ENCODE measurements at regions not wholly inside any gene's neighbourhood (a gene's known extent, or its start where the extent isn't known, plus 50 kb on each side); places are given as distances from the start of the nearest gene placed in this dataset.

DNA sequence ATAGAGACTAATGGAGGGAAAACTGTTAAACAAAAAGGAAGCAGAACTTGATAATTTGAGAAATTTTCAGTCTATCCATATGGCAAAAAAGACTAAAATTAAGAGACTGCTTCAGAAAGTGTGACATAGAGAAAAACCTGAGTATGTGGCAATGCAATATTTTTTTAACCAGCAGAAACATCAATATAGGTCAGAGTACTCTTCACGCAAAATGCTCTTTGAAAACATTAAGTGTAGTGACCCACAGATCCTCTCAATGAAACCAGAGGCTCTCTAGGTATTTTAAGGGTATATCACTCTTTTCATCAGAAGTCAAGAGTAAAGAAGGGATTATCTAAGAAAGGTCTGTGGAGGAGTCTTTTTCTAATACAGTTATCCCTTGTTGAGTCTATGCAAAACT lies 1394.8 kb downstream of the DSC3 start:
- TF ChIP-seq, protein P1, sequence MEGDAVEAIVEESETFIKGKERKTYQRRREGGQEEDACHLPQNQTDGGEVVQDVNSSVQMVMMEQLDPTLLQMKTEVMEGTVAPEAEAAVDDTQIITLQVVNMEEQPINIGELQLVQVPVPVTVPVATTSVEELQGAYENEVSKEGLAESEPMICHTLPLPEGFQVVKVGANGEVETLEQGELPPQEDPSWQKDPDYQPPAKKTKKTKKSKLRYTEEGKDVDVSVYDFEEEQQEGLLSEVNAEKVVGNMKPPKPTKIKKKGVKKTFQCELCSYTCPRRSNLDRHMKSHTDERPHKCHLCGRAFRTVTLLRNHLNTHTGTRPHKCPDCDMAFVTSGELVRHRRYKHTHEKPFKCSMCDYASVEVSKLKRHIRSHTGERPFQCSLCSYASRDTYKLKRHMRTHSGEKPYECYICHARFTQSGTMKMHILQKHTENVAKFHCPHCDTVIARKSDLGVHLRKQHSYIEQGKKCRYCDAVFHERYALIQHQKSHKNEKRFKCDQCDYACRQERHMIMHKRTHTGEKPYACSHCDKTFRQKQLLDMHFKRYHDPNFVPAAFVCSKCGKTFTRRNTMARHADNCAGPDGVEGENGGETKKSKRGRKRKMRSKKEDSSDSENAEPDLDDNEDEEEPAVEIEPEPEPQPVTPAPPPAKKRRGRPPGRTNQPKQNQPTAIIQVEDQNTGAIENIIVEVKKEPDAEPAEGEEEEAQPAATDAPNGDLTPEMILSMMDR (IDR thresholded peaks at IDR 0.05): no peak
- no peak for TF ChIP-seq EZH2 (IDR thresholded peaks at IDR 0.05; ENCODE audit: borderline replicate concordance, insufficient read depth, low read depth, low read length, poor library complexity, severe bottlenecking)

All from B cell (primary cell).